CD8-positive, alpha-beta memory T cell (primary cell): ENCODE measurements at regions not wholly inside any gene's neighbourhood (a gene's known extent, or its start where the extent isn't known, plus 50 kb on each side); places are given as distances from the start of the nearest gene placed in this dataset.
"Not testable (repeated sequence)": the region's sequence is repeated elsewhere in the genome, so short reads cannot be mapped to it uniquely, and the experiment has no call there.

Experiments used
- CTCF ChIA-PET: fragments of 350-600 bp; sonication (Branson Sonifier 250); formaldehyde crosslinking; loops from one replicate; lab custom pipeline; 2021; ENCODE audit warnings: antibody characterized with exemption; lab: Charles Lee
- POLR2A ChIA-PET: fragments of 350-600 bp; sonication (Branson Sonifier 250); formaldehyde crosslinking; loops from one replicate; lab custom pipeline; 2021; ENCODE audit warnings: antibody characterized with exemption; lab: Charles Lee
- DNase-seq, 5 donors: peaks; one replicate each; pipeline versions ENCODE4 v3.0.0 to v3.0.0-alpha.2; 2020 to 2022; ENCODE audit warnings: mixed read lengths in 1 of 5
- H3K27ac ChIP-seq: one replicate; pipeline ENCODE4 v1.7.0; 2013; ENCODE audit warnings: low read depth, mild to moderate bottlenecking, low read length, moderate library complexity
- H3K27me3 ChIP-seq: 2 replicates; pipeline ENCODE4 v1.7.0; 2013; ENCODE audit warnings: low read length, mild to moderate bottlenecking; ENCODE audit not compliant: insufficient read depth, poor library complexity, severe bottlenecking
- H3K36me3 ChIP-seq: 2 replicates; pipeline ENCODE4 v1.7.0; 2013; ENCODE audit warnings: mild to moderate bottlenecking, low read length, moderate library complexity; ENCODE audit not compliant: insufficient read depth
- H3K4me1 ChIP-seq: 2 replicates; pipeline ENCODE4 v1.7.0; 2013; ENCODE audit warnings: mild to moderate bottlenecking, low read length, moderate library complexity; ENCODE audit not compliant: insufficient read depth
- H3K4me3 ChIP-seq: 2 replicates; pipeline ENCODE4 v1.7.0; 2013; ENCODE audit warnings: mild to moderate bottlenecking, low read length
- H3K9me3 ChIP-seq: 2 replicates; pipeline ENCODE4 v1.7.0; 2013; ENCODE audit warnings: mild to moderate bottlenecking, low read length
- H3K27ac Mint-ChIP-seq, 8 donors: one replicate each; pipeline ENCODE4 v1.8.0; 2020 to 2021; ENCODE audit warnings: mixed read lengths in 8 of 8, mild to moderate bottlenecking in 6 of 8, inconsistent platforms in 3 of 8, moderate library complexity in 3 of 8
- H3K27me3 Mint-ChIP-seq, 2 donors: one replicate each; pipeline ENCODE4 v1.8.0; 2020 to 2021; ENCODE audit warnings: mixed read lengths in 2 of 2, mild to moderate bottlenecking in 1 of 2, moderate library complexity in 1 of 2
- H3K36me3 Mint-ChIP-seq, 3 donors: one replicate each; pipeline ENCODE4 v1.8.0; 2020 to 2021; ENCODE audit warnings: mixed read lengths in 3 of 3, inconsistent platforms in 1 of 3, mild to moderate bottlenecking in 1 of 3
- H3K4me1 Mint-ChIP-seq, 3 donors: one replicate each; pipeline ENCODE4 v1.8.0; 2020 to 2021; ENCODE audit warnings: mixed read lengths in 3 of 3, inconsistent platforms in 1 of 3, mild to moderate bottlenecking in 1 of 3
- H3K4me3 Mint-ChIP-seq, 7 donors: one replicate each; pipeline ENCODE4 v1.8.0; 2020 to 2021; ENCODE audit warnings: mixed read lengths in 7 of 7, mild to moderate bottlenecking in 6 of 7, moderate library complexity in 4 of 7, inconsistent platforms in 2 of 7
- H3K9me3 Mint-ChIP-seq, 5 donors: one replicate each; pipeline ENCODE4 v1.8.0; 2020 to 2022; ENCODE audit warnings: mixed read lengths in 5 of 5, mild to moderate bottlenecking in 3 of 5, moderate library complexity in 2 of 5, inconsistent platforms in 1 of 5

GRCh38 chr2:215826376-215826775 lies 187.0 kb downstream of the MREG start:
- Histone ChIP-seq H3K27ac (no peak overlapping the region), H3K4me3 (no peak overlapping the region), H3K27me3 (no peaks in the 10 kb centered on the region), H3K9me3 (no peaks in the 10 kb centered on the region), H3K36me3 (no peaks in the 10 kb centered on the region), H3K4me1 (no peaks in the 10 kb centered on the region)
- CTCF ChIA-PET = no interaction called here
- Mint-ChIP-seq H3K4me1 (no peaks in the 10 kb centered on the region), H3K4me3 (no peak overlapping the region), H3K9me3 (peaks cover 0 to under 1% (median 0%) of the 10 kb centered on the region in 5 donors), H3K27ac (peak overlapping the region in 1 of 8 donors; percentile 11), H3K36me3 (peaks cover 0 to under 1% (median 0%) of the 10 kb centered on the region in 3 donors), H3K27me3 (peaks cover 4 to 14% of the 10 kb centered on the region in 2 donors)
- no peak for DNase-seq
- POLR2A ChIA-PET = no interaction called here

GRCh38 chr2:215825707-215826106 lies 187.6 kb downstream of the MREG start:
- Histone ChIP-seq H3K36me3 (no peaks in the 10 kb centered on the region), H3K4me1 (no peaks in the 10 kb centered on the region), H3K9me3 (no peaks in the 10 kb centered on the region), H3K27ac (no peak overlapping the region), H3K27me3 (no peaks in the 10 kb centered on the region), H3K4me3 (no peak overlapping the region)
- ChIA-PET POLR2A (no interaction called here), CTCF (no interaction called here)
- DNase-seq = no peak
- peaks cover 6 to 15% of the 10 kb centered on the region in 2 donors for H3K27me3 Mint-ChIP-seq
- peaks cover 0 to 7% (median 0%) of the 10 kb centered on the region in 3 donors for H3K36me3 Mint-ChIP-seq
- H3K27ac Mint-ChIP-seq = no peak overlapping the region
- H3K9me3 Mint-ChIP-seq = peaks cover 0 to 5% (median 0%) of the 10 kb centered on the region in 5 donors
- no peak overlapping the region for H3K4me3 Mint-ChIP-seq
- no peaks in the 10 kb centered on the region for H3K4me1 Mint-ChIP-seq

GRCh38 chr2:215821298-215821697 lies 192.1 kb downstream of the MREG start:
- CTCF ChIA-PET, POLR2A ChIA-PET, H3K27me3 ChIP-seq, H3K36me3 ChIP-seq, H3K9me3 ChIP-seq, H3K27ac ChIP-seq, H3K27ac Mint-ChIP-seq, H3K4me3 ChIP-seq, H3K4me3 Mint-ChIP-seq, H3K4me1 Mint-ChIP-seq, DNase-seq, H3K4me1 ChIP-seq: not testable (repeated sequence)
- Mint-ChIP-seq H3K36me3 (peaks cover 0 to 16% (median 0%) of the 10 kb centered on the region in 3 donors), H3K27me3 (peaks cover 14 to 39% of the 10 kb centered on the region in 2 donors), H3K9me3 (peaks cover 0 to 10% (median 8%) of the 10 kb centered on the region in 5 donors)

- H3K36me3 ChIP-seq, CTCF ChIA-PET, DNase-seq, H3K9me3 ChIP-seq, H3K4me3 Mint-ChIP-seq, H3K27me3 ChIP-seq, H3K4me1 ChIP-seq, H3K27ac ChIP-seq, H3K4me1 Mint-ChIP-seq, POLR2A ChIA-PET, H3K4me3 ChIP-seq, H3K27ac Mint-ChIP-seq: not testable (repeated sequence)
- H3K9me3 Mint-ChIP-seq = peaks cover 0 to 10% (median 8%) of the 10 kb centered on the region in 5 donors
- H3K36me3 Mint-ChIP-seq = peaks cover 0 to 16% (median 0%) of the 10 kb centered on the region in 3 donors
- H3K27me3 Mint-ChIP-seq = peaks cover 12 to 39% of the 10 kb centered on the region in 2 donors
Measured at GRCh38 chr2:215819713-215820112, 193.6 kb downstream of the MREG start.

- peak overlapping the region in 1 of 8 donors; percentile 27 for H3K27ac Mint-ChIP-seq
- no peak overlapping the region for H3K4me3 ChIP-seq
- no peaks in the 10 kb centered on the region for H3K9me3 ChIP-seq
- H3K27me3 Mint-ChIP-seq = peaks cover 11 to 32% of the 10 kb centered on the region in 2 donors
- H3K4me3 Mint-ChIP-seq = no peak overlapping the region
- no peaks in the 10 kb centered on the region for H3K27me3 ChIP-seq
- no peak overlapping the region for H3K27ac ChIP-seq
- no peak for DNase-seq
- peaks cover 4 to 9% (median 8%) of the 10 kb centered on the region in 3 donors for H3K4me1 Mint-ChIP-seq
- peaks cover 0 to 10% (median 8%) of the 10 kb centered on the region in 5 donors for H3K9me3 Mint-ChIP-seq
- ChIA-PET POLR2A (no interaction called here), CTCF (no interaction called here)
- no peaks in the 10 kb centered on the region for H3K36me3 ChIP-seq
- H3K4me1 ChIP-seq = peaks cover 3% of the 10 kb centered on the region
- peaks cover 0 to 16% (median 0%) of the 10 kb centered on the region in 3 donors for H3K36me3 Mint-ChIP-seq
Measured at GRCh38 chr2:215817046-215817445, 196.3 kb downstream of the MREG start.

GRCh38 chr2:215816424-215816823 lies 196.9 kb downstream of the MREG start:
- DNase-seq = no peak
- no peak overlapping the region for H3K4me3 Mint-ChIP-seq
- H3K9me3 Mint-ChIP-seq = peaks cover 0 to 10% (median 8%) of the 10 kb centered on the region in 5 donors
- no peak overlapping the region for H3K27ac Mint-ChIP-seq
- H3K4me1 ChIP-seq = peaks cover 9% of the 10 kb centered on the region
- ChIA-PET CTCF (no interaction called here), POLR2A (no interaction called here)
- no peak overlapping the region for H3K4me3 ChIP-seq
- H3K36me3 ChIP-seq = no peaks in the 10 kb centered on the region
- H3K27me3 Mint-ChIP-seq = peaks cover 11 to 28% of the 10 kb centered on the region in 2 donors
- H3K9me3 ChIP-seq = no peaks in the 10 kb centered on the region
- peaks cover 0 to 16% (median 0%) of the 10 kb centered on the region in 3 donors for H3K36me3 Mint-ChIP-seq
- no peaks in the 10 kb centered on the region for H3K27me3 ChIP-seq
- peaks cover 10 to 15% (median 14%) of the 10 kb centered on the region in 3 donors for H3K4me1 Mint-ChIP-seq
- H3K27ac ChIP-seq = no peak overlapping the region

- H3K4me1 ChIP-seq = peaks cover 14% of the 10 kb centered on the region
- no peak for DNase-seq
- no peak overlapping the region for H3K27ac ChIP-seq
- peaks cover 15 to 20% (median 19%) of the 10 kb centered on the region in 3 donors for H3K4me1 Mint-ChIP-seq
- no peak overlapping the region for H3K4me3 ChIP-seq
- H3K27ac Mint-ChIP-seq = no peak overlapping the region
- ChIA-PET CTCF (no interaction called here), POLR2A (no interaction called here)
- H3K27me3 ChIP-seq = no peaks in the 10 kb centered on the region
- peaks cover 10 to 27% of the 10 kb centered on the region in 2 donors for H3K27me3 Mint-ChIP-seq
- H3K36me3 ChIP-seq = no peaks in the 10 kb centered on the region
- H3K4me3 Mint-ChIP-seq = no peak overlapping the region
- H3K36me3 Mint-ChIP-seq = peaks cover 0 to 11% (median 0%) of the 10 kb centered on the region in 3 donors
- H3K9me3 ChIP-seq = no peaks in the 10 kb centered on the region
- H3K9me3 Mint-ChIP-seq = peaks cover 0 to 10% (median 8%) of the 10 kb centered on the region in 5 donors
Measured at GRCh38 chr2:215815960-215816359, 197.4 kb downstream of the MREG start.

GRCh38 chr2:215812966-215813365 lies 200.4 kb downstream of the MREG start:
- no peaks in the 10 kb centered on the region for H3K9me3 ChIP-seq
- no peak overlapping the region for H3K27ac ChIP-seq
- no peaks in the 10 kb centered on the region for H3K36me3 ChIP-seq
- no peak overlapping the region for H3K4me3 ChIP-seq
- Mint-ChIP-seq H3K4me1 (peaks cover 21 to 28% (median 24%) of the 10 kb centered on the region in 3 donors), H3K9me3 (no peaks in the 10 kb centered on the region), H3K27ac (no peak overlapping the region), H3K36me3 (no peaks in the 10 kb centered on the region), H3K27me3 (peaks cover 4 to 9% of the 10 kb centered on the region in 2 donors), H3K4me3 (peak overlapping the region in 1 of 7 donors; percentile 15)
- DNase-seq = no peak
- no peaks in the 10 kb centered on the region for H3K27me3 ChIP-seq
- peaks cover 17% of the 10 kb centered on the region for H3K4me1 ChIP-seq
- ChIA-PET CTCF (no interaction called here), POLR2A (no interaction called here)
